ENCODE measurements at regions not wholly inside any gene's neighbourhood (a gene's known extent, or its start where the extent isn't known, plus 50 kb on each side); places are given as distances from the start of the nearest gene placed in this dataset.

DNA sequence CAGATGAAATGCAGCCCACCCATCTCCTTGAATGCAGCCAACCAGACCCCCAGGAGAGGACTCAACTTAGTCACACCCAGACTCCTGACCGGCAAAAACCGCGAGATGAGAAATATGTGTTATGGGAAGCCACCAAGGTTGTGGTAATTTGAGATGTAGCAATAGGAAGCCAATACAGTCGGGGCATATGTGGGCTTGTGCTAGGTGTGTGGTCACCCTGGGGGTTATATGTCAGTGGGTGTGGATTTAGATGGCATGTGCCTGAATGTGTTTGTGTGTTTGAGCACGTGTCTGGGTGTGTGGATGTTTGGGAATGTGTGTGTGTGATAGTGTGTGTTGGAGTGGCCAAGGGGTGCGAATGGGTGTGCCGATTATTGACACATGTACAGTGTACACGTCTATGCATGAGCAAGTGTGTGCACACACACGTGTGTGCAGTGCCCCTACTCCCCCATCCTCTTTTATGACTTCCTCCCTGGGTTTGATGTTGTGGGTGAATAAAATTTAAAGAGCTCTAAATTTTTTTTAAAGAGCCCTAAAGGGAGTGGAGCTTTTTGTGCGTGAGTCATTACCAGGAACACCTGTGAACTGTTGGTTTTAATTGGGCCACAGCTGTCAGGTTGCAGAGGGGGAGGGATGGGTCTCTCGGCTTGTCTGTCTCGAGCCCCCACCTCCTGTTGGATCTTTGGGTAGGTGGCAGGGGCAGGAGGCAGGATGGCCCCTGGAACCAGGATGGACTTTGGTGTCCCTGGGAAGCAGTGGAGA, 86.8 kb downstream of the LHX2 start:
- Histone ChIP-seq H3K4me1 (no peaks in the 10 kb centered on the region), H3K36me3 (no peaks in the 10 kb centered on the region), H3K27ac (no peak overlapping the region), H3K27me3 (peaks cover 3 to 41% (median 17%) of the 10 kb centered on the region in 7 donors), H3K9me3 (no peaks in the 10 kb centered on the region), H3K4me3 (no peak overlapping the region)
- TF ChIP-seq CTCF (IDR thresholded peaks at IDR 0.05): no peak
- DNase-seq (no peak), ATAC-seq (no peak)
- 61 to 67% methylated on average over 12 of the region's 12 CpGs for WGBS, 2 donors
- intact Hi-C loops (cut with DNase I): no loop called here

GRCh38 chr9:124099860-124100259, 88.3 kb downstream of the LHX2 start:
- no peaks in the 10 kb centered on the region for H3K9me3 ChIP-seq
- intact Hi-C loops (cut with DNase I): no loop called here
- 73 to 84% methylated on average over 6 of the region's 6 CpGs for WGBS, 2 donors
- H3K36me3 ChIP-seq: no peaks in the 10 kb centered on the region
- TF ChIP-seq CTCF (IDR thresholded peaks at IDR 0.05): no peak
- H3K27ac ChIP-seq: no peak overlapping the region
- peaks cover 3 to 41% (median 17%) of the 10 kb centered on the region in 7 donors for H3K27me3 ChIP-seq
- DNase-seq (no peak), ATAC-seq (no peak)
- no peaks in the 10 kb centered on the region for H3K4me1 ChIP-seq
- H3K4me3 ChIP-seq: no peak overlapping the region

DNA sequence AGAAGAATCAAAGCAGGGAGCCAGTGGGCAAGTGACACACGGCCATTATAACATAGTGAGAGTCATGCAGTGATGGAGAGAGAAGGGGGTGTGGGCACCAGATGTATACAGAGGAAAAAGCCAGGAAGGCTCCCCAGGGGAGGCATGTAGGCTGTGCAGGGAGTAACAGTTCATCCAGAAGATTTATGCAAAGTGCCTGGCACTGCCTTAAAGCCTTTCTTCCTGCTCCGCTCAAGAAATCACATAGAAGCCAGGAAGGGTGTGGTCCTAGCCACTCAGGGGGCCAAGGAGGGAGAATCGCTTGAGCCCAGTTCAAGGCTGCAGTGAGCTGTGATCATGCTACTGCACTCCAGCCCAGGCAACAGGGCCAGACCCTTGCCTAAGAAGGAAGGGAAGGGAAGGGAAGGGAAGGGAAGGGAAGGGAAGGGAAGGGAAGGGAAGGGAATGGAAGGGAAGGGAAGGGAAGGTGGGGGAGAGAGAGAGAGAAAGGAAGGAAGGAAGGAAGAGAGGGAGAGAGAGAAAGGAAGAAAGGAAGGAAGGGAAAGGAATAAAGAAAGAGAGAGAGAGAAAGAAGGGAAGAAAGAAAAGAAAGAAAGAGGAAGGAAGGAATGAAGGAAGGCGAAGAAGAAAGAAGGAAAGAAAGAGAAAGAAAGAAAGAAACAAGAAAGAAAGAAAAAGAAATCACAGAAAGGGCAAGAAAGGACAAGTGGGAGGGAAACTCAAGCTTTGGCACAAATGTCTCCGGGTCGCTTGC, 89.8 kb downstream of the LHX2 start:
- 40 to 60% methylated on average over 6 of the region's 6 CpGs for WGBS, 2 donors
- DNase-seq: no peak
- TF ChIP-seq CTCF (IDR thresholded peaks at IDR 0.05): no peak

GRCh38 chr9:124101969-124102345, 90.4 kb downstream of the LHX2 start:
- no peak for TF ChIP-seq CTCF (IDR thresholded peaks at IDR 0.05)
- Histone ChIP-seq H3K27me3 (peaks cover 3 to 35% (median 17%) of the 10 kb centered on the region in 7 donors), H3K27ac (no peak overlapping the region), H3K36me3 (no peaks in the 10 kb centered on the region), H3K4me1 (no peaks in the 10 kb centered on the region), H3K4me3 (no peak overlapping the region), H3K9me3 (no peaks in the 10 kb centered on the region)
- 47 to 57% methylated on average over 7 of the region's 7 CpGs for WGBS, 2 donors
- intact Hi-C loops (cut with DNase I): no loop called here
- ATAC-seq: no peak
- no peak for DNase-seq

More for the DNA sequence above, 89.8 kb downstream of the LHX2 start:
- Histone ChIP-seq H3K9me3 (no peaks in the 10 kb centered on the region), H3K27me3 (peaks cover 3 to 35% (median 17%) of the 10 kb centered on the region in 7 donors), H3K36me3 (no peaks in the 10 kb centered on the region), H3K27ac (no peak overlapping the region), H3K4me3 (no peak overlapping the region), H3K4me1 (no peaks in the 10 kb centered on the region)
- intact Hi-C loops (cut with DNase I): no loop called here
- no peak for ATAC-seq

Measured in heart right ventricle (tissue), 16 donors.